Nephron progenitor cell (in vitro differentiated cells): ENCODE measurements at regions not wholly inside any gene's neighbourhood (a gene's known extent, or its start where the extent isn't known, plus 50 kb on each side); places are given as distances from the start of the nearest gene placed in this dataset.
"Not testable (repeated sequence)": the region's sequence is repeated elsewhere in the genome, so short reads cannot be mapped to it uniquely, and the experiment has no call there.

Source experiments
- DNase-seq: peaks from one replicate; pipeline ENCODE4 v3.0.0; 2021
- H3K27ac Mint-ChIP-seq: 2 replicates; pipeline ENCODE4 v1.8.0; 2021; ENCODE audit warnings: mild to moderate bottlenecking, moderate library complexity, mixed read lengths
- H3K27me3 Mint-ChIP-seq: 2 replicates; pipeline ENCODE4 v1.8.0; 2021; ENCODE audit warnings: mild to moderate bottlenecking, low read depth, mixed read lengths; ENCODE audit not compliant: poor library complexity
- H3K36me3 Mint-ChIP-seq: 2 replicates; pipeline ENCODE4 v1.8.0; 2021; ENCODE audit warnings: low read depth, mixed read lengths
- H3K4me1 Mint-ChIP-seq: 2 replicates; pipeline ENCODE4 v1.8.0; 2021; ENCODE audit warnings: mixed read lengths
- H3K4me3 Mint-ChIP-seq: 2 replicates; pipeline ENCODE4 v1.8.0; 2021; ENCODE audit warnings: mild to moderate bottlenecking, moderate library complexity, mixed read lengths
- H3K9me3 Mint-ChIP-seq: 2 replicates; pipeline ENCODE4 v1.8.0; 2021; ENCODE audit warnings: mild to moderate bottlenecking, moderate library complexity, mixed read lengths
- TF ChIP-seq, protein P1 (sequence below): fragments of 200-600 bp; sonication (generic); IDR thresholded peaks from 2 replicates; pipeline ENCODE4 v1.5.0; 2021; ENCODE audit warnings: antibody characterized with exemption

DNA sequence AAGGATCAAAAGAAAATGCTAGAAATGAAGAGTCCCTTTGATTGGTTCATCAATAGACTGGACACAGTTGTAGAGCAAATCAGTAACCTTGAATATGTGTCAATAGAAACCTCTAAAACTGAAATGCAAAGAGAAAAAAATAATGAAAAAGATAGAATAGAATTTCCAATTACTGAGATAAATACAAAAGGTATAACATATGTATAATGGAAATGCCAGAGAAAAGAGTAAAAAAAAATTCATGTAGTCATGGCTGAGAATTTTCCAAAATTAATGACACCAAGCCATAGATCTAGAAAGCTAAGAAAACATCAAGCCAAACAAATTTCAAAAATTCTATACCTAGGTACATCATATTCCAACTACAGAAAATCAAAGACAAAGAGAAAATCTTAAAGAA is 62.0 kb upstream of the HGF start:
- DNase-seq: no peak
- Mint-ChIP-seq H3K36me3 (peaks cover 15% of the 10 kb centered on the region), H3K4me3 (no peak overlapping the region), H3K4me1 (no peaks in the 10 kb centered on the region), H3K9me3 (peaks cover 38% of the 10 kb centered on the region), H3K27ac (no peak overlapping the region), H3K27me3 (no peaks in the 10 kb centered on the region)
- TF ChIP-seq, protein P1, sequence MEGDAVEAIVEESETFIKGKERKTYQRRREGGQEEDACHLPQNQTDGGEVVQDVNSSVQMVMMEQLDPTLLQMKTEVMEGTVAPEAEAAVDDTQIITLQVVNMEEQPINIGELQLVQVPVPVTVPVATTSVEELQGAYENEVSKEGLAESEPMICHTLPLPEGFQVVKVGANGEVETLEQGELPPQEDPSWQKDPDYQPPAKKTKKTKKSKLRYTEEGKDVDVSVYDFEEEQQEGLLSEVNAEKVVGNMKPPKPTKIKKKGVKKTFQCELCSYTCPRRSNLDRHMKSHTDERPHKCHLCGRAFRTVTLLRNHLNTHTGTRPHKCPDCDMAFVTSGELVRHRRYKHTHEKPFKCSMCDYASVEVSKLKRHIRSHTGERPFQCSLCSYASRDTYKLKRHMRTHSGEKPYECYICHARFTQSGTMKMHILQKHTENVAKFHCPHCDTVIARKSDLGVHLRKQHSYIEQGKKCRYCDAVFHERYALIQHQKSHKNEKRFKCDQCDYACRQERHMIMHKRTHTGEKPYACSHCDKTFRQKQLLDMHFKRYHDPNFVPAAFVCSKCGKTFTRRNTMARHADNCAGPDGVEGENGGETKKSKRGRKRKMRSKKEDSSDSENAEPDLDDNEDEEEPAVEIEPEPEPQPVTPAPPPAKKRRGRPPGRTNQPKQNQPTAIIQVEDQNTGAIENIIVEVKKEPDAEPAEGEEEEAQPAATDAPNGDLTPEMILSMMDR: no peak

DNA sequence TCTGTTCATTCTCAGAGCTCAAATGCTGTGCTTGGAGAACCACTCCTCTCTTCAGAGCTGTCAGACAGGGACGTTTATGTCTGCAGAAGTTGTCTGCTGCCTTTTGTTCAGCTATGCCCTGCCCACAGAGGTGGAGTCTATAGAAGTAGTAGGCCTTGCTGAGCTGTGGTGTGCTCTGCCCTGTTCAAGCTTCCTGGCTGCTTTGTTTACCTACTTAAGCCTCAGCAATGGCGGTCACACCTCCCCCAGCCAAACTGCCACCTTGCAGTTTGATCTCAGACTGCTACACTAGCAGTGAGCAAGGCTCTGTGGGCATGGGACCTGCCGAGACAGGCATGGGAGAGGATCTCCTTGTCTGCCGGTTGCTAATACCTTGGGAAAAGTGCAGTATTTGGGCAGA is 59.7 kb upstream of the HGF start:
- not testable (repeated sequence) for H3K4me1 Mint-ChIP-seq, H3K27ac Mint-ChIP-seq, H3K4me3 Mint-ChIP-seq, H3K27me3 Mint-ChIP-seq, DNase-seq
- Mint-ChIP-seq H3K9me3 (peaks cover 38% of the 10 kb centered on the region), H3K36me3 (peaks cover 15% of the 10 kb centered on the region)

DNA sequence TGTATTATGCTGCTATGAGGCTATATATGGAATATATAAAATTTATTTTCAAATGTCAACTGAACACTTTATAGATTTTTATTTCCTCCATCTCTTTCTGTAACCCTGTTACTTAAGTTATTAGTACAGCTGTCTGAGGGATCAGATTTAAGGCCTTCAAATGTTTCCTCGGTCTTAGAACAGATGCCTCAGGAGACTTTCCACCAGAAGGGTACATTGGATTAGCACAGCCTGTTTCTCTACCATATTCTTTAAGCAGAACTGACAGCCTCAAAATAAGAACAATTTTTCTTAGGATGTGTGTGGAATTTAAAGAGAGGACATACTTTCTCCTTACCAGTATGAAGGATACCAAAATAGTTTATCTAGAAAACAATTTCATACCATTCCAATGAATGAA is 53.0 kb upstream of the HGF start:
- no peaks in the 10 kb centered on the region for H3K9me3 Mint-ChIP-seq
- no peak overlapping the region for H3K27ac Mint-ChIP-seq
- no peak overlapping the region for H3K4me3 Mint-ChIP-seq

DNA sequence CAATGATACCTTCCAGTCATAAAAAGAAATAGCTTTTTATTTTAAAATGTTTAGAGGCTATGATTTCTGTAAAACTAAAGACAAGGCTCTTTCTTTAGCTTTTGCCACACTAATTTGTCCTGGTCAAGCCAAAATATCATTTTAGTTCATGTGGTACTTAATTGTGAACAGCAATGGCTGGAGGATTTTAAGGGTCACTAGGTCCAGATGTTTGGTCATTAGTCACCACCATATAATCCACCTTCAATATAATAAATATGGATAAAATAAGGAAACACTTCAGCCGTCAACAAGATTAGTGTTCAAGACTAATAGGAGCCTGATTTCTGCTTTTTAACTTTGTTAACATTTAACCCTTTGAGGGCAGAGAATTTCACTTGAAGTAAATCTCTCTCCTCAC is 50.0 kb upstream of the HGF start:
- Mint-ChIP-seq H3K27ac (no peak overlapping the region), H3K36me3 (no peaks in the 10 kb centered on the region), H3K4me3 (no peak overlapping the region), H3K4me1 (peaks cover 14% of the 10 kb centered on the region), H3K9me3 (no peaks in the 10 kb centered on the region), H3K27me3 (peaks cover 2% of the 10 kb centered on the region)
- DNase-seq: no peak
- TF ChIP-seq, protein P1: no peak

More for the DNA sequence above, 53.0 kb upstream of the HGF start:
- DNase-seq: no peak
- Mint-ChIP-seq H3K4me1 (no peaks in the 10 kb centered on the region), H3K36me3 (no peaks in the 10 kb centered on the region), H3K27me3 (peaks cover 4% of the 10 kb centered on the region)
- TF ChIP-seq, protein P1: no peak
